ENCODE measurements at regions not wholly inside any gene's neighbourhood (a gene's known extent, or its start where the extent isn't known, plus 50 kb on each side); places are given as distances from the start of the nearest gene placed in this dataset.

- TF ChIP-seq SIN3A (IDR thresholded peaks at IDR 0.05; ENCODE audit: borderline replicate concordance, insufficient read depth, low read length) = no peak
- no peak for TF ChIP-seq TAF1 (IDR thresholded peaks at IDR 0.05; ENCODE audit: borderline replicate concordance, insufficient read depth, low read length)
- TF ChIP-seq FOXP2 (optimal IDR thresholded peaks at IDR 0.05; ENCODE audit: borderline replicate concordance, extremely low read depth, extremely low read length, insufficient read depth) = no peak
- no peak for TF ChIP-seq REST (IDR thresholded peaks at IDR 0.05; ENCODE audit: insufficient read depth in 1 of 2, low read depth in 2 of 2, low read length in 2 of 2)
- no peak for TF ChIP-seq POLR2AphosphoS5 (IDR thresholded peaks at IDR 0.05; ENCODE audit: low read depth, low read length)
Observed at GRCh38 chr1:5156416-5157120, 502.2 kb downstream of the AJAP1 start.

- TF ChIP-seq POLR2AphosphoS5 (IDR thresholded peaks at IDR 0.05; ENCODE audit: low read depth, low read length) (no peak), SIN3A (IDR thresholded peaks at IDR 0.05; ENCODE audit: borderline replicate concordance, insufficient read depth, low read length) (no peak), REST (IDR thresholded peaks at IDR 0.05; ENCODE audit: insufficient read depth in 1 of 2, low read depth in 2 of 2, low read length in 2 of 2) (no peak), TAF1 (IDR thresholded peaks at IDR 0.05; ENCODE audit: borderline replicate concordance, insufficient read depth, low read length) (no peak), FOXP2 (optimal IDR thresholded peaks at IDR 0.05; ENCODE audit: borderline replicate concordance, extremely low read depth, extremely low read length, insufficient read depth) (no peak)
Observed at GRCh38 chr1:5151511-5151910, 497.1 kb downstream of the AJAP1 start.

GRCh38 chr1:5150191-5150590, 495.8 kb downstream of the AJAP1 start:
- TF ChIP-seq TAF1 (IDR thresholded peaks at IDR 0.05; ENCODE audit: borderline replicate concordance, insufficient read depth, low read length) = no peak

- TF ChIP-seq TAF1 (IDR thresholded peaks at IDR 0.05; ENCODE audit: borderline replicate concordance, insufficient read depth, low read length) = no peak
- no peak for TF ChIP-seq FOXP2 (optimal IDR thresholded peaks at IDR 0.05; ENCODE audit: borderline replicate concordance, extremely low read depth, extremely low read length, insufficient read depth)
- TF ChIP-seq POLR2AphosphoS5 (IDR thresholded peaks at IDR 0.05; ENCODE audit: low read depth, low read length) = no peak
- TF ChIP-seq SIN3A (IDR thresholded peaks at IDR 0.05; ENCODE audit: borderline replicate concordance, insufficient read depth, low read length) = no peak
- TF ChIP-seq REST (IDR thresholded peaks at IDR 0.05; ENCODE audit: insufficient read depth in 1 of 2, low read depth in 2 of 2, low read length in 2 of 2) = no peak
Observed at GRCh38 chr1:5147806-5148205, 493.4 kb downstream of the AJAP1 start.

GRCh38 chr1:5142389-5142788, 488.0 kb downstream of the AJAP1 start:
- TF ChIP-seq SIN3A (IDR thresholded peaks at IDR 0.05; ENCODE audit: borderline replicate concordance, insufficient read depth, low read length) (no peak), TAF1 (IDR thresholded peaks at IDR 0.05; ENCODE audit: borderline replicate concordance, insufficient read depth, low read length) (no peak), FOXP2 (optimal IDR thresholded peaks at IDR 0.05; ENCODE audit: borderline replicate concordance, extremely low read depth, extremely low read length, insufficient read depth) (no peak), POLR2AphosphoS5 (IDR thresholded peaks at IDR 0.05; ENCODE audit: low read depth, low read length) (no peak), REST (IDR thresholded peaks at IDR 0.05; ENCODE audit: insufficient read depth in 1 of 2, low read depth in 2 of 2, low read length in 2 of 2) (no peak)

All from PFSK-1 (cell line).